ENCODE measurements at regions not wholly inside any gene's neighbourhood (a gene's known extent, or its start where the extent isn't known, plus 50 kb on each side); places are given as distances from the start of the nearest gene placed in this dataset.

- no peak overlapping the region for H3K4me2 ChIP-seq (ENCODE audit: low read depth, low read length, poor library complexity, severe bottlenecking)
- no peaks in the 10 kb centered on the region for H3K27me3 ChIP-seq (ENCODE audit: low read length)
- no peak overlapping the region for H3K9ac ChIP-seq (ENCODE audit: low read length)
- no peaks in the 10 kb centered on the region for H4K20me1 ChIP-seq (ENCODE audit: insufficient read depth, low read depth, low read length)
- DNase-seq = no peak
- no peaks in the 10 kb centered on the region for H3K9me3 ChIP-seq (ENCODE audit: low read length)
- H3K9me2 ChIP-seq (replicated peaks; ENCODE audit: insufficient read depth, low read length) = no peaks in the 10 kb centered on the region
- H3K79me2 ChIP-seq (ENCODE audit: low read length) = no peaks in the 10 kb centered on the region
- H2AFZ ChIP-seq (ENCODE audit: low read length) = no peak overlapping the region
- no peak overlapping the region for H3K4me3 ChIP-seq (ENCODE audit: low read length)
- no peaks in the 10 kb centered on the region for H3K4me1 ChIP-seq (ENCODE audit: low read length)
- no peaks in the 10 kb centered on the region for H3K36me3 ChIP-seq (ENCODE audit: insufficient read depth, low read length)
- H3K27ac ChIP-seq (ENCODE audit: low read length) = no peak overlapping the region
These were observed 77.7 kb downstream of the ZBTB18 start for GRCh38 chr1:244128591-244129383.

- H3K27ac ChIP-seq (ENCODE audit: low read length) = no peak overlapping the region
- no peak for DNase-seq
- no peaks in the 10 kb centered on the region for H4K20me1 ChIP-seq (ENCODE audit: insufficient read depth, low read depth, low read length)
- H3K9me2 ChIP-seq (replicated peaks; ENCODE audit: insufficient read depth, low read length) = no peaks in the 10 kb centered on the region
- no peak overlapping the region for H3K4me2 ChIP-seq (ENCODE audit: low read depth, low read length, poor library complexity, severe bottlenecking)
- no peak overlapping the region for H3K9ac ChIP-seq (ENCODE audit: low read length)
- H3K4me3 ChIP-seq (ENCODE audit: low read length) = no peak overlapping the region
- H3K36me3 ChIP-seq (ENCODE audit: insufficient read depth, low read length) = no peaks in the 10 kb centered on the region
- no peaks in the 10 kb centered on the region for H3K9me3 ChIP-seq (ENCODE audit: low read length)
- H3K27me3 ChIP-seq (ENCODE audit: low read length) = no peaks in the 10 kb centered on the region
- no peaks in the 10 kb centered on the region for H3K4me1 ChIP-seq (ENCODE audit: low read length)
- no peaks in the 10 kb centered on the region for H3K79me2 ChIP-seq (ENCODE audit: low read length)
- H2AFZ ChIP-seq (ENCODE audit: low read length) = no peak overlapping the region
These were observed 86.2 kb downstream of the ZBTB18 start for GRCh38 chr1:244137276-244137675.

- H3K79me2 ChIP-seq (ENCODE audit: low read length) = no peaks in the 10 kb centered on the region
- no peak overlapping the region for H3K27ac ChIP-seq (ENCODE audit: low read length)
- no peak overlapping the region for H3K4me3 ChIP-seq (ENCODE audit: low read length)
- no peaks in the 10 kb centered on the region for H3K9me3 ChIP-seq (ENCODE audit: low read length)
- no peaks in the 10 kb centered on the region for H3K36me3 ChIP-seq (ENCODE audit: insufficient read depth, low read length)
- no peaks in the 10 kb centered on the region for H3K4me1 ChIP-seq (ENCODE audit: low read length)
- DNase-seq = no peak
- H3K27me3 ChIP-seq (ENCODE audit: low read length) = no peaks in the 10 kb centered on the region
- H2AFZ ChIP-seq (ENCODE audit: low read length) = no peak overlapping the region
- no peaks in the 10 kb centered on the region for H4K20me1 ChIP-seq (ENCODE audit: insufficient read depth, low read depth, low read length)
- no peak overlapping the region for H3K9ac ChIP-seq (ENCODE audit: low read length)
- H3K9me2 ChIP-seq (replicated peaks; ENCODE audit: insufficient read depth, low read length) = no peaks in the 10 kb centered on the region
- H3K4me2 ChIP-seq (ENCODE audit: low read depth, low read length, poor library complexity, severe bottlenecking) = no peak overlapping the region
These were observed 86.6 kb downstream of the ZBTB18 start for GRCh38 chr1:244137725-244138124.

GRCh38 chr1:244138399-244138798 lies 87.3 kb downstream of the ZBTB18 start:
- H4K20me1 ChIP-seq (ENCODE audit: insufficient read depth, low read depth, low read length) = no peaks in the 10 kb centered on the region
- no peak overlapping the region for H3K27ac ChIP-seq (ENCODE audit: low read length)
- DNase-seq = no peak
- H3K9ac ChIP-seq (ENCODE audit: low read length) = no peak overlapping the region
- H3K36me3 ChIP-seq (ENCODE audit: insufficient read depth, low read length) = no peaks in the 10 kb centered on the region
- H3K9me2 ChIP-seq (replicated peaks; ENCODE audit: insufficient read depth, low read length) = no peaks in the 10 kb centered on the region
- H3K9me3 ChIP-seq (ENCODE audit: low read length) = no peaks in the 10 kb centered on the region
- no peak overlapping the region for H3K4me3 ChIP-seq (ENCODE audit: low read length)
- H2AFZ ChIP-seq (ENCODE audit: low read length) = no peak overlapping the region
- no peaks in the 10 kb centered on the region for H3K27me3 ChIP-seq (ENCODE audit: low read length)
- no peaks in the 10 kb centered on the region for H3K4me1 ChIP-seq (ENCODE audit: low read length)
- H3K79me2 ChIP-seq (ENCODE audit: low read length) = no peaks in the 10 kb centered on the region
- H3K4me2 ChIP-seq (ENCODE audit: low read depth, low read length, poor library complexity, severe bottlenecking) = no peak overlapping the region

GRCh38 chr1:244139655-244140054 lies 88.6 kb downstream of the ZBTB18 start:
- no peaks in the 10 kb centered on the region for H3K9me3 ChIP-seq (ENCODE audit: low read length)

GRCh38 chr1:244140420-244140819 lies 89.3 kb downstream of the ZBTB18 start:
- no peaks in the 10 kb centered on the region for H3K36me3 ChIP-seq (ENCODE audit: insufficient read depth, low read length)
- H3K9me2 ChIP-seq (replicated peaks; ENCODE audit: insufficient read depth, low read length) = no peaks in the 10 kb centered on the region
- H3K9ac ChIP-seq (ENCODE audit: low read length) = no peak overlapping the region
- no peak overlapping the region for H3K27ac ChIP-seq (ENCODE audit: low read length)
- H3K4me2 ChIP-seq (ENCODE audit: low read depth, low read length, poor library complexity, severe bottlenecking) = no peak overlapping the region
- H4K20me1 ChIP-seq (ENCODE audit: insufficient read depth, low read depth, low read length) = no peaks in the 10 kb centered on the region
- no peaks in the 10 kb centered on the region for H3K9me3 ChIP-seq (ENCODE audit: low read length)
- no peaks in the 10 kb centered on the region for H3K27me3 ChIP-seq (ENCODE audit: low read length)
- no peaks in the 10 kb centered on the region for H3K4me1 ChIP-seq (ENCODE audit: low read length)
- H2AFZ ChIP-seq (ENCODE audit: low read length) = no peak overlapping the region
- no peak overlapping the region for H3K4me3 ChIP-seq (ENCODE audit: low read length)
- no peaks in the 10 kb centered on the region for H3K79me2 ChIP-seq (ENCODE audit: low read length)
- peak; percentile 4 for DNase-seq

More at GRCh38 chr1:244139655-244140054, 88.6 kb downstream of the ZBTB18 start:
- Histone ChIP-seq H3K9me2 (replicated peaks; ENCODE audit: insufficient read depth, low read length) (no peaks in the 10 kb centered on the region), H4K20me1 (ENCODE audit: insufficient read depth, low read depth, low read length) (no peaks in the 10 kb centered on the region), H3K4me2 (ENCODE audit: low read depth, low read length, poor library complexity, severe bottlenecking) (no peak overlapping the region), H2AFZ (ENCODE audit: low read length) (no peak overlapping the region), H3K36me3 (ENCODE audit: insufficient read depth, low read length) (no peaks in the 10 kb centered on the region), H3K4me1 (ENCODE audit: low read length) (no peaks in the 10 kb centered on the region), H3K9ac (ENCODE audit: low read length) (no peak overlapping the region), H3K27ac (ENCODE audit: low read length) (no peak overlapping the region), H3K4me3 (ENCODE audit: low read length) (no peak overlapping the region), H3K79me2 (ENCODE audit: low read length) (no peaks in the 10 kb centered on the region), H3K27me3 (ENCODE audit: low read length) (no peaks in the 10 kb centered on the region)
- no peak for DNase-seq

- H3K4me1 ChIP-seq (ENCODE audit: low read length) = no peaks in the 10 kb centered on the region
- H4K20me1 ChIP-seq (ENCODE audit: insufficient read depth, low read depth, low read length) = no peaks in the 10 kb centered on the region
- no peak overlapping the region for H3K4me2 ChIP-seq (ENCODE audit: low read depth, low read length, poor library complexity, severe bottlenecking)
- H3K4me3 ChIP-seq (ENCODE audit: low read length) = no peak overlapping the region
- H3K9me2 ChIP-seq (replicated peaks; ENCODE audit: insufficient read depth, low read length) = no peaks in the 10 kb centered on the region
- H3K27ac ChIP-seq (ENCODE audit: low read length) = no peak overlapping the region
- no peak for DNase-seq
- no peaks in the 10 kb centered on the region for H3K36me3 ChIP-seq (ENCODE audit: insufficient read depth, low read length)
- no peaks in the 10 kb centered on the region for H3K27me3 ChIP-seq (ENCODE audit: low read length)
- no peaks in the 10 kb centered on the region for H3K79me2 ChIP-seq (ENCODE audit: low read length)
- no peak overlapping the region for H2AFZ ChIP-seq (ENCODE audit: low read length)
- no peak overlapping the region for H3K9ac ChIP-seq (ENCODE audit: low read length)
- no peaks in the 10 kb centered on the region for H3K9me3 ChIP-seq (ENCODE audit: low read length)
These were observed 93.0 kb downstream of the ZBTB18 start for GRCh38 chr1:244144053-244144452.

GRCh38 chr1:244150071-244150470 lies 99.0 kb downstream of the ZBTB18 start:
- no peak for DNase-seq

More at GRCh38 chr1:244150071-244150470, 99.0 kb downstream of the ZBTB18 start:
- H2AFZ ChIP-seq (ENCODE audit: low read length) = no peak overlapping the region
- H3K9ac ChIP-seq (ENCODE audit: low read length) = no peak overlapping the region
- H3K4me2 ChIP-seq (ENCODE audit: low read depth, low read length, poor library complexity, severe bottlenecking) = no peak overlapping the region
- H3K27ac ChIP-seq (ENCODE audit: low read length) = no peak overlapping the region
- H3K4me1 ChIP-seq (ENCODE audit: low read length) = no peaks in the 10 kb centered on the region
- H3K9me2 ChIP-seq (replicated peaks; ENCODE audit: insufficient read depth, low read length) = no peaks in the 10 kb centered on the region
- no peaks in the 10 kb centered on the region for H3K27me3 ChIP-seq (ENCODE audit: low read length)
- no peaks in the 10 kb centered on the region for H4K20me1 ChIP-seq (ENCODE audit: insufficient read depth, low read depth, low read length)
- no peaks in the 10 kb centered on the region for H3K36me3 ChIP-seq (ENCODE audit: insufficient read depth, low read length)
- no peaks in the 10 kb centered on the region for H3K9me3 ChIP-seq (ENCODE audit: low read length)
- H3K4me3 ChIP-seq (ENCODE audit: low read length) = no peak overlapping the region
- H3K79me2 ChIP-seq (ENCODE audit: low read length) = no peaks in the 10 kb centered on the region
